ENCODE measurements at regions not wholly inside any gene's neighbourhood (a gene's known extent, or its start where the extent isn't known, plus 50 kb on each side); places are given as distances from the start of the nearest gene placed in this dataset.

DNA sequence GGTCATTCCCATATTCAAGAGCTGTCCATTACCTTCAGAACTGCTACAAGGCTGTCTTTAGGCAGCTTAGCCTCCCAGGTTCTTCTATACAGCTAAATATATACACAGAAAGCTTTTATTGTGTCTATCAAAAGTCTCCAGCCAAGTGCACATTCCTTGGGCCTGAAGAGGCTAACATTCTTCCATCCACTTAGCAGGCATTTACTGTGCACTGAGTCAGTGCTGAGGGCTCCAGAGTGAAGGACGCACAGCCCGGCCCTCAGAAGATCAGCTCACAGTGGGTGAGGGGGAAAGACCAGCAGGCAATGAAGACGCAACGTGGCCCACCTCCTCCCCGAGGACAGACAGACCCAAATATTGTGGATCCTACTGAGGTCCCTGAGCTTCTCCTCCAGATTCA lies 569.9 kb downstream of the CDH26 start:
- Histone ChIP-seq H3K4me3 (no peak overlapping the region), H3K4me1 (no peaks in the 10 kb centered on the region), H3K9me3 (peaks cover 0 to 4% (median 0%) of the 10 kb centered on the region in 4 donors), H3K36me3 (no peaks in the 10 kb centered on the region), H3K27me3 (no peaks in the 10 kb centered on the region), H3K27ac (no peak overlapping the region)
- 71 to 84% (median 76%) methylated on average over 5 of the region's 5 CpGs for WGBS, 5 donors
- DNase-seq = peak in 1 of 2 donors; percentile 9
- intact Hi-C loops (cut with DNase I; ENCODE audit: low total_unique reads) = no loop called here
- TF ChIP-seq, protein P1, sequence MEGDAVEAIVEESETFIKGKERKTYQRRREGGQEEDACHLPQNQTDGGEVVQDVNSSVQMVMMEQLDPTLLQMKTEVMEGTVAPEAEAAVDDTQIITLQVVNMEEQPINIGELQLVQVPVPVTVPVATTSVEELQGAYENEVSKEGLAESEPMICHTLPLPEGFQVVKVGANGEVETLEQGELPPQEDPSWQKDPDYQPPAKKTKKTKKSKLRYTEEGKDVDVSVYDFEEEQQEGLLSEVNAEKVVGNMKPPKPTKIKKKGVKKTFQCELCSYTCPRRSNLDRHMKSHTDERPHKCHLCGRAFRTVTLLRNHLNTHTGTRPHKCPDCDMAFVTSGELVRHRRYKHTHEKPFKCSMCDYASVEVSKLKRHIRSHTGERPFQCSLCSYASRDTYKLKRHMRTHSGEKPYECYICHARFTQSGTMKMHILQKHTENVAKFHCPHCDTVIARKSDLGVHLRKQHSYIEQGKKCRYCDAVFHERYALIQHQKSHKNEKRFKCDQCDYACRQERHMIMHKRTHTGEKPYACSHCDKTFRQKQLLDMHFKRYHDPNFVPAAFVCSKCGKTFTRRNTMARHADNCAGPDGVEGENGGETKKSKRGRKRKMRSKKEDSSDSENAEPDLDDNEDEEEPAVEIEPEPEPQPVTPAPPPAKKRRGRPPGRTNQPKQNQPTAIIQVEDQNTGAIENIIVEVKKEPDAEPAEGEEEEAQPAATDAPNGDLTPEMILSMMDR (IDR thresholded peaks at IDR 0.05) = no peak
- no peak for TF ChIP-seq POLR2A (IDR thresholded peaks at IDR 0.05)
- TF ChIP-seq POLR2AphosphoS5 (IDR thresholded peaks at IDR 0.05) = no peak
- no peak for TF ChIP-seq EP300 (IDR thresholded peaks at IDR 0.05)

DNA sequence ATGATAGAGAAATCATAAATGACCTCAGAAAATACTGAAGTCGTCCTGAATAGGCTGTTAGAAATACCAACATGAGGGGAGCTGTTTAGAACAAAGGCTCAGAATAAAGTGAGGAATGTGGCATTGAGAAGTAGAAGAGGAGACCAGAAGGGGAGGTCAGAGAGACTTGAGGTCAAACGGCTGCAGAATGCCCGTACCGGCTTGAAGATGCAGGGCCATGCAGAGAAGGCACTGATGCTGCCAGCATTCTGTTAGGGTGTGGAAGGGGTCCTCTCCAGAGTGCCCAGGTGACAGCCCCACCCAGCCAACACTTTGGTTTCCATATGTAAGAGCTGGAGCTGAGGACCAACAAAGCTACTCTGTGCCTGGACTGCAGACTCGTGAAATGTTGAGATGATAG lies 570.9 kb downstream of the CDH26 start:
- Histone ChIP-seq H3K4me3 (no peak overlapping the region), H3K36me3 (no peaks in the 10 kb centered on the region), H3K27ac (no peak overlapping the region), H3K27me3 (no peaks in the 10 kb centered on the region), H3K4me1 (no peaks in the 10 kb centered on the region), H3K9me3 (peaks cover 0 to 4% (median 0%) of the 10 kb centered on the region in 4 donors)
- no peak for TF ChIP-seq EP300 (IDR thresholded peaks at IDR 0.05)
- intact Hi-C loops (cut with DNase I; ENCODE audit: low total_unique reads) = no loop called here
- WGBS, 5 donors = 73 to 80% (median 77%) methylated on average over 5 of the region's 5 CpGs
- no peak for DNase-seq

DNA sequence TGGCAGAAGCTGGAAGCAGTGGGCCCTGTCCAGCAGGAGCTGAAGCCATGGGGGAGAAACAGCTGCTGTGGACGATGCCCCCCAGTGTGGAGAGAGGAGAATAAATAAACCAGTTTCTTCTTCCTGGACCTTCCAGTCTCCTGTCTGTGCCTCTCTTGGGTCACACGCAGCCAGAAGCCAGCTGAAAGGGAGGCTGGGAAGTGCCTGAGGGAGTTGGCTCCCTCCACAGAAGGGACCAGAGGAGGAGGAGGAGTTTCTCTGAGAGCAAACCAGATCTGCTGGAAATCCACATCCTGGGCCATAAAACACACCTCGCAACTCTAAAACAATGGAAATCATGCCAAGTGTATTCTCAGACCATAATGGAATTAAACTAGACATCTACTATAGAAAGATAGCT lies 577.0 kb downstream of the CDH26 start:
- peaks cover 0 to 7% (median 0%) of the 10 kb centered on the region in 3 donors for H3K27me3 ChIP-seq
- no peaks in the 10 kb centered on the region for H3K9me3 ChIP-seq
- no peak overlapping the region for H3K4me3 ChIP-seq
- H3K4me1 ChIP-seq = no peaks in the 10 kb centered on the region
- no peak overlapping the region for H3K27ac ChIP-seq
- no peaks in the 10 kb centered on the region for H3K36me3 ChIP-seq
- 59 to 71% (median 62%) methylated on average over 3 of the region's 3 CpGs for WGBS, 5 donors
- intact Hi-C loops (cut with DNase I; ENCODE audit: low total_unique reads) = no loop called here
- no peak for DNase-seq
- no peak for TF ChIP-seq POLR2AphosphoS5 (IDR thresholded peaks at IDR 0.05)
- TF ChIP-seq, protein P1 (IDR thresholded peaks at IDR 0.05) = no peak
- no peak for TF ChIP-seq POLR2A (IDR thresholded peaks at IDR 0.05)
- TF ChIP-seq EP300 (IDR thresholded peaks at IDR 0.05) = no peak

DNA sequence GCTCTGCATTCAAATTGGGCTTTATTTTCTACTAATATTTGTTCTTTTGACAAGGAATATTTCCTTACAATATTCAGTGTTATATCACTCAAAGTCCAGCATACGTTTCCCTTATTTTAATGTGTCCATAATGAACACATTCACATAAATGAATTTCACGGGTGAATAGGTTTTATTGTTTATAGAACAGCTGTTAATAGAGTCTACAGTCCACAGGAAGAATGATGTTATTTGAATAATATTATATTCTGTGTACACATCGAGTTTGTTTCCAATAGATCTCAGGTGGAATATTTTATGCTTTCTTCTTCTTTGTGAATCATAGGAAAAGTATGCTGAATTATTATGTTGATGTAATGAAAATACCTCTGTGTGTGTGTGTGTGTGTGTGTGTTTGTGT lies 582.4 kb downstream of the CDH26 start:
- Histone ChIP-seq H3K4me1 (no peaks in the 10 kb centered on the region), H3K27ac (no peak overlapping the region), H3K27me3 (peaks cover 0 to 7% (median 0%) of the 10 kb centered on the region in 3 donors), H3K4me3 (no peak overlapping the region), H3K9me3 (peaks cover 0 to 8% (median 4%) of the 10 kb centered on the region in 4 donors), H3K36me3 (no peaks in the 10 kb centered on the region)
- DNase-seq = no peak
- intact Hi-C loops (cut with DNase I; ENCODE audit: low total_unique reads) = no loop called here
- WGBS, 5 donors = 54 to 68% (median 62%) methylated on average over 3 of the region's 3 CpGs
- no peak for TF ChIP-seq EP300 (IDR thresholded peaks at IDR 0.05)
- TF ChIP-seq, protein P1 (IDR thresholded peaks at IDR 0.05) = no peak

DNA sequence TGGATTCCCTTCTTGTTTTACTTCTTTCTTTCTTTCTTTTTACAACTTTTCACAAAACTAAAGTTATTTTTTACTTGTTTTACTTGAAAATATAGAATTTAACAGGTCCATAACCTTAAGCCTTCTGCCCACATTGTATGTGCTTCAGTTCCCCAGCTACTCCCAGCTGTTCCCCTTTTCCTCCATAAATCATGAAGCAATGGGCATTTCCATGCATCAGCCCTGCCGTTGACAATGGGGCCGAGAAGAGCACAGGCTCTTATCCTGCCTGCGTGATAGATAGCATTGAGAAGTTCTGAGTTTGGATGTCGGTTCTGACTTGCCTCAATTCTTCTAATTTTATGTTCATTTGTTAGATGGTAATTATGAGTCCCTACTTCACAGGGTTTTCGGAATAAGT lies 583.8 kb downstream of the CDH26 start:
- Histone ChIP-seq H3K9me3 (peaks cover 0 to 13% (median 10%) of the 10 kb centered on the region in 4 donors), H3K27me3 (no peaks in the 10 kb centered on the region), H3K4me3 (no peak overlapping the region), H3K4me1 (no peaks in the 10 kb centered on the region), H3K36me3 (no peaks in the 10 kb centered on the region), H3K27ac (no peak overlapping the region)
- intact Hi-C loops (cut with DNase I; ENCODE audit: low total_unique reads) = no loop called here
- 18 to 30% (median 24%) methylated on average over 5 of the region's 5 CpGs for WGBS, 5 donors
- TF ChIP-seq POLR2AphosphoS5 (IDR thresholded peaks at IDR 0.05) = no peak
- TF ChIP-seq EP300 (IDR thresholded peaks at IDR 0.05) = no peak
- TF ChIP-seq, protein P1 (IDR thresholded peaks at IDR 0.05) = no peak
- TF ChIP-seq POLR2A (IDR thresholded peaks at IDR 0.05) = no peak
- no peak for DNase-seq

Measured in stomach (tissue), 8 donors.